ENCODE measurements at regions not wholly inside any gene's neighbourhood (a gene's known extent, or its start where the extent isn't known, plus 50 kb on each side); places are given as distances from the start of the nearest gene placed in this dataset.
"Not testable (repeated sequence)": the region's sequence is repeated elsewhere in the genome, so short reads cannot be mapped to it uniquely, and the experiment has no call there.

- Histone ChIP-seq H3K36me3 (ENCODE audit: control insufficient read depth, insufficient read depth, low read length) (no peaks in the 10 kb centered on the region), H3K9ac (ENCODE audit: low read depth, low read length) (no peak overlapping the region), H3K9me3 (ENCODE audit: control insufficient read depth, insufficient read depth, low read length) (no peaks in the 10 kb centered on the region), H3K4me1 (ENCODE audit: control insufficient read depth, insufficient read depth, low read length) (no peaks in the 10 kb centered on the region), H3K27me3 (ENCODE audit: control insufficient read depth, insufficient read depth, low read length) (no peaks in the 10 kb centered on the region), H3K4me3 (ENCODE audit: low read depth, low read length) (no peak overlapping the region), H3K27ac (ENCODE audit: low read depth, low read length) (no peak overlapping the region)
Measured at GRCh38 chr7:15813448-15813847, 127.0 kb upstream of the MEOX2 start.

GRCh38 chr7:15810383-15810782 is 123.9 kb upstream of the MEOX2 start:
- H3K9me3 ChIP-seq (ENCODE audit: control insufficient read depth, insufficient read depth, low read length); H3K27ac ChIP-seq (ENCODE audit: low read depth, low read length); H3K36me3 ChIP-seq (ENCODE audit: control insufficient read depth, insufficient read depth, low read length); H3K9ac ChIP-seq (ENCODE audit: low read depth, low read length); H3K4me1 ChIP-seq (ENCODE audit: control insufficient read depth, insufficient read depth, low read length); H3K27me3 ChIP-seq (ENCODE audit: control insufficient read depth, insufficient read depth, low read length); H3K4me3 ChIP-seq (ENCODE audit: low read depth, low read length): not testable (repeated sequence)

GRCh38 chr7:15809936-15810335 is 123.5 kb upstream of the MEOX2 start:
- H3K27me3 ChIP-seq (ENCODE audit: control insufficient read depth, insufficient read depth, low read length); H3K36me3 ChIP-seq (ENCODE audit: control insufficient read depth, insufficient read depth, low read length); H3K9me3 ChIP-seq (ENCODE audit: control insufficient read depth, insufficient read depth, low read length); H3K27ac ChIP-seq (ENCODE audit: low read depth, low read length); H3K4me1 ChIP-seq (ENCODE audit: control insufficient read depth, insufficient read depth, low read length); H3K9ac ChIP-seq (ENCODE audit: low read depth, low read length); H3K4me3 ChIP-seq (ENCODE audit: low read depth, low read length): not testable (repeated sequence)

GRCh38 chr7:15805891-15806290 is 119.4 kb upstream of the MEOX2 start:
- no peaks in the 10 kb centered on the region for H3K27me3 ChIP-seq (ENCODE audit: control insufficient read depth, insufficient read depth, low read length)
- no peaks in the 10 kb centered on the region; the same call in 1 of the 2 replicates for H3K4me1 ChIP-seq (ENCODE audit: control insufficient read depth, insufficient read depth, low read length)
- H3K36me3 ChIP-seq (ENCODE audit: control insufficient read depth, insufficient read depth, low read length): no peaks in the 10 kb centered on the region
- H3K9ac ChIP-seq (ENCODE audit: low read depth, low read length): no peak overlapping the region
- no peak overlapping the region for H3K4me3 ChIP-seq (ENCODE audit: low read depth, low read length)
- no peak overlapping the region for H3K27ac ChIP-seq (ENCODE audit: low read depth, low read length)
- H3K9me3 ChIP-seq (ENCODE audit: control insufficient read depth, insufficient read depth, low read length): no peaks in the 10 kb centered on the region

GRCh38 chr7:15802425-15802824 is 115.9 kb upstream of the MEOX2 start:
- no peak overlapping the region for H3K27ac ChIP-seq (ENCODE audit: low read depth, low read length)
- no peak overlapping the region for H3K4me3 ChIP-seq (ENCODE audit: low read depth, low read length)
- H3K9ac ChIP-seq (ENCODE audit: low read depth, low read length): no peak overlapping the region
- no peaks in the 10 kb centered on the region for H3K27me3 ChIP-seq (ENCODE audit: control insufficient read depth, insufficient read depth, low read length)
- H3K36me3 ChIP-seq (ENCODE audit: control insufficient read depth, insufficient read depth, low read length): no peaks in the 10 kb centered on the region
- H3K4me1 ChIP-seq (ENCODE audit: control insufficient read depth, insufficient read depth, low read length): no peaks in the 10 kb centered on the region; the same call in 1 of the 2 replicates
- no peaks in the 10 kb centered on the region for H3K9me3 ChIP-seq (ENCODE audit: control insufficient read depth, insufficient read depth, low read length)

GRCh38 chr7:15801551-15801950 is 115.1 kb upstream of the MEOX2 start:
- H3K36me3 ChIP-seq (ENCODE audit: control insufficient read depth, insufficient read depth, low read length): no peaks in the 10 kb centered on the region
- H3K27me3 ChIP-seq (ENCODE audit: control insufficient read depth, insufficient read depth, low read length): no peaks in the 10 kb centered on the region
- H3K4me3 ChIP-seq (ENCODE audit: low read depth, low read length): no peak overlapping the region
- H3K27ac ChIP-seq (ENCODE audit: low read depth, low read length): no peak overlapping the region
- H3K4me1 ChIP-seq (ENCODE audit: control insufficient read depth, insufficient read depth, low read length): no peaks in the 10 kb centered on the region; the same call in 1 of the 2 replicates
- no peaks in the 10 kb centered on the region for H3K9me3 ChIP-seq (ENCODE audit: control insufficient read depth, insufficient read depth, low read length)
- no peak overlapping the region for H3K9ac ChIP-seq (ENCODE audit: low read depth, low read length)

GRCh38 chr7:15801041-15801440 is 114.6 kb upstream of the MEOX2 start:
- Histone ChIP-seq H3K27ac (ENCODE audit: low read depth, low read length) (no peak overlapping the region), H3K4me1 (ENCODE audit: control insufficient read depth, insufficient read depth, low read length) (no peaks in the 10 kb centered on the region; the same call in 1 of the 2 replicates), H3K36me3 (ENCODE audit: control insufficient read depth, insufficient read depth, low read length) (no peaks in the 10 kb centered on the region), H3K9me3 (ENCODE audit: control insufficient read depth, insufficient read depth, low read length) (no peaks in the 10 kb centered on the region), H3K9ac (ENCODE audit: low read depth, low read length) (no peak overlapping the region), H3K27me3 (ENCODE audit: control insufficient read depth, insufficient read depth, low read length) (no peaks in the 10 kb centered on the region), H3K4me3 (ENCODE audit: low read depth, low read length) (no peak overlapping the region)

- H3K9ac ChIP-seq (ENCODE audit: low read depth, low read length): no peak overlapping the region
- H3K36me3 ChIP-seq (ENCODE audit: control insufficient read depth, insufficient read depth, low read length): no peaks in the 10 kb centered on the region
- no peaks in the 10 kb centered on the region for H3K9me3 ChIP-seq (ENCODE audit: control insufficient read depth, insufficient read depth, low read length)
- no peak overlapping the region for H3K27ac ChIP-seq (ENCODE audit: low read depth, low read length)
- H3K4me1 ChIP-seq (ENCODE audit: control insufficient read depth, insufficient read depth, low read length): no peaks in the 10 kb centered on the region; the same call in 1 of the 2 replicates
- no peak overlapping the region for H3K4me3 ChIP-seq (ENCODE audit: low read depth, low read length)
- no peaks in the 10 kb centered on the region for H3K27me3 ChIP-seq (ENCODE audit: control insufficient read depth, insufficient read depth, low read length)
Measured at GRCh38 chr7:15798081-15798480, 111.6 kb upstream of the MEOX2 start.

- Histone ChIP-seq H3K36me3 (ENCODE audit: control insufficient read depth, insufficient read depth, low read length) (no peaks in the 10 kb centered on the region), H3K9ac (ENCODE audit: low read depth, low read length) (no peak overlapping the region), H3K4me3 (ENCODE audit: low read depth, low read length) (no peak overlapping the region), H3K4me1 (ENCODE audit: control insufficient read depth, insufficient read depth, low read length) (no peaks in the 10 kb centered on the region), H3K27me3 (ENCODE audit: control insufficient read depth, insufficient read depth, low read length) (no peaks in the 10 kb centered on the region), H3K27ac (ENCODE audit: low read depth, low read length) (no peak overlapping the region), H3K9me3 (ENCODE audit: control insufficient read depth, insufficient read depth, low read length) (no peaks in the 10 kb centered on the region)
Measured at GRCh38 chr7:15795393-15795792, 108.9 kb upstream of the MEOX2 start.

- H3K27me3 ChIP-seq (ENCODE audit: control insufficient read depth, insufficient read depth, low read length): no peaks in the 10 kb centered on the region
- no peak overlapping the region for H3K4me3 ChIP-seq (ENCODE audit: low read depth, low read length)
- H3K27ac ChIP-seq (ENCODE audit: low read depth, low read length): no peak overlapping the region
- no peaks in the 10 kb centered on the region for H3K9me3 ChIP-seq (ENCODE audit: control insufficient read depth, insufficient read depth, low read length)
- no peaks in the 10 kb centered on the region for H3K36me3 ChIP-seq (ENCODE audit: control insufficient read depth, insufficient read depth, low read length)
- no peaks in the 10 kb centered on the region for H3K4me1 ChIP-seq (ENCODE audit: control insufficient read depth, insufficient read depth, low read length)
- no peak overlapping the region for H3K9ac ChIP-seq (ENCODE audit: low read depth, low read length)
Measured at GRCh38 chr7:15794801-15795200, 108.3 kb upstream of the MEOX2 start.

- H3K27me3 ChIP-seq (ENCODE audit: control insufficient read depth, insufficient read depth, low read length): no peaks in the 10 kb centered on the region
- H3K4me3 ChIP-seq (ENCODE audit: low read depth, low read length): no peak overlapping the region
- no peaks in the 10 kb centered on the region for H3K9me3 ChIP-seq (ENCODE audit: control insufficient read depth, insufficient read depth, low read length)
- no peak overlapping the region for H3K27ac ChIP-seq (ENCODE audit: low read depth, low read length)
- H3K36me3 ChIP-seq (ENCODE audit: control insufficient read depth, insufficient read depth, low read length): no peaks in the 10 kb centered on the region
- peaks cover 28% of the 10 kb centered on the region for H3K4me1 ChIP-seq (ENCODE audit: control insufficient read depth, insufficient read depth, low read length)
- no peak overlapping the region for H3K9ac ChIP-seq (ENCODE audit: low read depth, low read length)
Measured at GRCh38 chr7:15784694-15785030, 98.2 kb upstream of the MEOX2 start.
